Inflammatory macrophage (primary cell): ENCODE measurements at regions not wholly inside any gene's neighbourhood (a gene's known extent, or its start where the extent isn't known, plus 50 kb on each side); places are given as distances from the start of the nearest gene placed in this dataset.

Experiments
- DNase-seq, 2 donors: peaks; one replicate each; pipeline ENCODE4 v3.0.0-alpha.2; 2020 to 2022

- no peak for DNase-seq
These were observed 94.7 kb downstream of the CCDC185 start for GRCh38 chr1:223487887-223488259.

DNA sequence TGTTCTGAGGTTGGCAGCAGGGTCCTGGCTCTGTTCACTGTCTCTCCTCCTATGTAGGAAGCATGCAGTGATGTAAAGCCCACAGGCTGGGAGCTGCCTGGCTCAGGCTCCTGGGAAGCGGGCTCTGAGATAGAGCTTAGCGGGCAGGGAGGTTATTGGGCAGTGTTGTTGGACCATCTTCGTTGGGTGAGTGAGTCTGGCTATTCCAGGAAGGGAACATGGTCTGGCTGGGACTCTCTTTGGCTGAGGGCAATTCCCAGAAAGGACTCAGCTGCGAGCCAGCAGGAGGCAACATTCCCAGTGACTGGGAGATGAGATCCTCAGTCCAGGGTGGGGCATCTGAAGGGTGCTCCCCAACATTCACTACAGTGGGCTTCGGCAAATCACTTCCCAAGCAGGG lies 96.2 kb downstream of the CCDC185 start:
- no peak for DNase-seq

GRCh38 chr1:223490256-223490655 lies 97.0 kb downstream of the CCDC185 start:
- DNase-seq: no peak
